ENCODE measurements at regions not wholly inside any gene's neighbourhood (a gene's known extent, or its start where the extent isn't known, plus 50 kb on each side); places are given as distances from the start of the nearest gene placed in this dataset.
"Not testable (repeated sequence)": the region's sequence is repeated elsewhere in the genome, so short reads cannot be mapped to it uniquely, and the experiment has no call there.

- no peak for DNase-seq (ENCODE audit: low read depth in 2 of 2)
Measured at GRCh38 chr11:95650276-95650675, 139.3 kb downstream of the FAM76B start.

DNA sequence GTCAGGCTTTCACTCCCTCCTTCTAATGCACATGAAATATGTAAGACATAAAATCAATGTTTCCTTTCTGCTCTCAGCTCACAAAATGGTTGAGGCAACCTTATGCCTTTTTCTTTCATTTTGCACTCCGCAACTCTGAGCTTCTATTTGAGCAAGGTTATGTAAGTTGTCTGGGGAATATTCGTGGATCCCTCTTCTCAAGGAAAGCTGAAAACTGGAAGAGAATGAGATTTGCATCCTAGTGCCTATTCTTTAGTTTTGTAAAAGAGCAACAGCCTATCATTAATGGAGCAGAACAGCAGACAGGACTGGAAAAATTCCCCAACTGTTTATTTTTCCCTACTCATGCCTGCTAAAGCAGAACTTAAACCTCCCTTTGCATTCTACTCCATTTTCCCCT lies 141.7 kb downstream of the FAM76B start:
- DNase-seq (ENCODE audit: low read depth in 2 of 2) = no peak

DNA sequence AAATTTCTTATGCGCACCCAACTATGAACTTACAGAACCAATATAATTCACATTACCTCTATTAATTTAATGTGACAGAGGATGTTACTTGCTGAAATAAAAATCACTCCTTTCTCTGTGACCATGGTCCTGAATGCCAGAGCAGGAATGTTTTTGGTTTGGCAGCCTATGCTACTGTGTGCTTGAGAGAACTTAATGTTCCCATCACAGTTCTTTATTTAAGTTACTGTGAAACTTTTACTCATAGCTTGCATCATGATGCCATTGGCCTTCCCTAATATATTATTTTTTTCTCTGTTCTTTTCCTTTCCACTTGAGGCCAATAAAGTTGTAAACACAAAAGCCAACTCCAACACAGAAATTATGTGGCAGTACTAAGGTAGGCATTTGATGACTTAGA lies 142.2 kb downstream of the FAM76B start:
- DNase-seq (ENCODE audit: low read depth in 2 of 2) = no peak

GRCh38 chr11:95641495-95641894 lies 148.1 kb downstream of the FAM76B start:
- no peak for DNase-seq (ENCODE audit: low read depth in 2 of 2)

GRCh38 chr11:95638501-95638900 lies 151.1 kb downstream of the FAM76B start:
- no peak for DNase-seq (ENCODE audit: low read depth in 2 of 2)

DNA sequence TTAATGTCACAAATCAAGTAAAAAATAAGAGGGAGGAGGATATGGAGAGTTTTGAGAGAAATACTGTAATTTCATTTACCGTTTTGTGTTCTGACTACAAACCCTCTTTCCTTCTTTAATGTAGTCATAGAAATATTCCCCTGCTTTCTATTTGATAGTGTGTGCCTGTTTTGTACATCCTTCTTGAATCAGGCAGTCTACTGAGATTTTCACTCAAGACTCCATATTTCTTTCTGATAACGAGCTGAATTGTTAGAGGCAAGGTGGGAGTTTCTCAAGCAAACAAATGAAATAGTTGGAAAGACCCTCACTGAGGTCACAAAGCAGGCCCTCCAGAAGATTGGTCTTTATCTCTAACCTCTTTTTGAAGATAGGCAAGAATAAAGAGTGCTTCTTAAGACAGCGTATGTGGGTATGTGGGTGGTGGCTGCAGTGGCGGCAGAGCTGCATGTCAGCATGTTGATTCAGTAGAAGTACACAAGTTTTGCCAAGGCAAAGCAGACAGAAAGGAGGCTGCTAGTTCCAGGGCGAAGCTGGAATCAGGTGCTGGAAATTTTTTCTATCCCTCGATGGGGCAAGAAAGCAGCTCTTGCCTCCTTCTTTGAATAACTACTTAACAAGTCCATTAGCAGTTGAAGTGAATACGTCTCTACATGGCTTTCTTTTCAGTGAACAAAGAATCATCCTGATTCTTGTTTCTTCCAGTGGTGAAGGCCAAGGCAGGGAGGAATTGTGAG lies 164.2 kb downstream of the FAM76B start:
- DNase-seq (ENCODE audit: low read depth in 2 of 2) = no peak

GRCh38 chr11:95616256-95616804 lies 173.3 kb downstream of the FAM76B start:
- DNase-seq (ENCODE audit: low read depth in 2 of 2) = no peak

DNA sequence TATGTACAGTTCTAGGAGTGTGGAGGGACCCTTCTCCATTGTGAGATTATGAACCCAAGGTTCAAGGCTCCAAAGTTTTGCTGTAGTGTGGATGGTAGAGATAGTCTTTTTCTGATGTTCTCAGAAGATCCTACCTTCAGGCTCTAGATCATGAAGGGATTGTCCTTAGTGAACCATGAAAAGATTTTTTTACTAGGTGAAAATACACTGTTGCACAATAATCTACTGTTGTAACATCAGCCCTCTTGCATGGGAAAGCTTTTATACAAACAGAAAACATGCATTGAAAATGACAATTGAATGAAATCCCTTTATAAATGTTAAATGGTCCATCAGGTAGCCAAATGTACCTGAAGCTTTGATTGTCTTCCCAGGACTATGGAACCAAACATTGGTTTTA lies 177.8 kb downstream of the FAM76B start:
- no peak for DNase-seq (ENCODE audit: low read depth in 2 of 2)

- DNase-seq (ENCODE audit: low read depth in 2 of 2) = not testable (repeated sequence)
Measured at GRCh38 chr11:95610185-95610584, 179.4 kb downstream of the FAM76B start.

DNA sequence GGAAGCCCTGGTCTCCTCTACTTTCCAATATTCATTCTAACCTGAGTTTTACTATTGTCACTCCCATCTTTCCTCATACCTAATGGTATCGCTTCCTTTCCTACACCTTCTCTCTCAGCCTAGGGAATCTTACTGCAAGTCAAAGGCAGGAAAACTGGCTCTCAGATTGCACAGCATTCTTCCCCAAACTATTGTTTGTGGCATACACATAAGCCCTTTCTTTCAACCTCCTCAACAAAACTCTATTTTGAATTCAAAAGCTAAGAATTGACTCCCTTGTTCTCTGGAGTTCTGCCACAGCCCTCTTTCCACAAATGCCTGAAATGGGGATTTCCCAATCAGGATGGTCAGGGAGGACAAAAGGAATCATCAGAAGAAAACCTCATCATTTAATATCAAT lies 181.5 kb downstream of the FAM76B start:
- DNase-seq (ENCODE audit: low read depth in 2 of 2) = no peak

- no peak for DNase-seq (ENCODE audit: low read depth in 2 of 2)
Measured at GRCh38 chr11:95606824-95607223, 182.8 kb downstream of the FAM76B start.

DNA sequence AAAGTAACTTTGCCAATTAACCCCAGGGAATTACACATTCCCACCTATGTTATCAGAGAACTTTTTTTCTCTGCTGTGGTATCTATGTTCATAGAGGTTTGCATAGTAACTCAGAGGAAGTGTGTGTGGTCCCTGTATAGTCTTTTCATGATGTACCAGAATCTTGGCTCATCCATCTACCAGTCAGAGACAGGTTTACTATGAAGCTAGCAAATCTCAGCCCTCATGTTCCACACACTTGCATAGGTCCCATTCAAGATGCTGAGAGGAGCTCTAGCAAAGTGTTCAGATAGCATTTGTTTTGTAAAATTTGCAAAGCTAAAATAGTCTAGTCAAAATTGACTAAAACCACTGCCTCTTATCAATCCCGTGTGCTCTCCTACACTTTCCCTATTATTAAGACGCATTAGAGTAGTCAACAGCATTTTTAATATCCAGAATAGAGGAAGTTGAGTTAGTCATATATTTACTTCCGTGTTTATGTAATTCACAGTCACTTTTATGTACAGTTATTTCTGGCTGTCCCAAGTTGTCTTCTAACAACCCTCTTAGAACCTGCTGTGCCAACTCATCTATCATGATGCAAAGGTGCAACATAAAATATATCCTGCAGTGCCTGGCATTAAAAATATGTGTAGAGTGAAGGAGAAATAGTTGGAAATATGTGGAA lies 184.2 kb downstream of the FAM76B start:
- no peak for DNase-seq (ENCODE audit: low read depth in 2 of 2)

GRCh38 chr11:95599959-95600586 lies 189.5 kb downstream of the FAM76B start:
- DNase-seq (ENCODE audit: low read depth in 2 of 2) = peak in 1 of 2 donors; percentile 7

- no peak for DNase-seq (ENCODE audit: low read depth in 2 of 2)
Measured at GRCh38 chr11:95595973-95596489, 193.6 kb downstream of the FAM76B start.

- DNase-seq (ENCODE audit: low read depth in 2 of 2) = no peak
Measured at GRCh38 chr11:95595541-95595940, 194.0 kb downstream of the FAM76B start.

GRCh38 chr11:95593111-95593510 lies 196.5 kb downstream of the FAM76B start:
- DNase-seq (ENCODE audit: low read depth in 2 of 2) = no peak

DNA sequence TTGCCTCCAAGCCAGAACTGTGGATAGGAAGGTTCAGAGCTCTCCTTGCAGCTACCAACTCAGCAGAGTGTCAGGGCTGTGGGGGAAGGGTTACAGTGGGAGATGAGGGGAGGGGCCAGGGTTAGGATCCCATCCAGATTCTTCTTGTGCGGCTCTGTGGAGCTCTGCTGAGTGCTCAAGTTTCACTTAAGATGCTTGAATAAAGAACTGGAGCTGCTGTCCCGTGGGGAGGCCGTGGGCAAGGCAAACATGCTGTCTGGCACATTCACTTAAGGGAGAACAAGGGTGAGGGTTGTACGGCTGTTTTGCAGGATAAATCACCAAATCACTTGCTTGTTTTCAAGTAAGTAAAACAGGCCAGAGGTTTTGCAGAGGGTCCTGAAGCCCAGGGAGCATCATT lies 197.1 kb downstream of the FAM76B start:
- no peak for DNase-seq (ENCODE audit: low read depth in 2 of 2)

- no peak for DNase-seq (ENCODE audit: low read depth in 2 of 2)
Measured at GRCh38 chr11:95589893-95590612, 199.5 kb downstream of the FAM76B start.

- no peak for DNase-seq (ENCODE audit: low read depth in 2 of 2)
Measured at GRCh38 chr11:95588821-95589220, 200.8 kb downstream of the FAM76B start.

- no peak for DNase-seq (ENCODE audit: low read depth in 2 of 2)
Measured at GRCh38 chr11:95586661-95587060, 202.9 kb downstream of the FAM76B start.

DNA sequence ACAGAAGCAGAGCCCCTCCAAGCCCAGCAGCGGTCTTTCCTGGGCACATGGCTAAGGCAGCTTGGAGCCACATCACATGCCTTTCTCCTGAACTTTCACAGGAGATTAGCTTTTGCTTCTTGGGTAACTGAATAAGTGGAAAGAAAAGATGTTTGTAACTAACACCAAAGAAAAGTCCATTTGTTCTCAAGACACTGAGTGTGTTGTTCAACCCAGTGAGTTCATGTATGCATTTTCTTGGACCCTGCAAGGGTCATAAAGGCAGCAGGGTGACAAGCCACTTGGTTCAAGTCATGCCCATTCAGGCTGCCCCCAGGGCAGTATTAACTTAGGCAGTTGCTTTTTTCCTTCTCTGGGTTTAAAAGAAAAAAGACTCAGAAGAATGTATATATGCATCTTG lies 203.4 kb downstream of the FAM76B start:
- no peak for DNase-seq (ENCODE audit: low read depth in 2 of 2)

- no peak for DNase-seq (ENCODE audit: low read depth in 2 of 2)
Measured at GRCh38 chr11:95585752-95586077, 203.9 kb downstream of the FAM76B start.
